Neural progenitor cell (in vitro differentiated cells): ENCODE measurements at regions not wholly inside any gene's neighbourhood (a gene's known extent, or its start where the extent isn't known, plus 50 kb on each side); places are given as distances from the start of the nearest gene placed in this dataset.

Experiments
- EZH2phosphoT487 ChIP-seq: fragments of 200-600 bp; sonication (generic); IDR thresholded peaks from 2 replicates; pipeline ENCODE4 v1.6.1; 2017; ENCODE audit warnings: antibody characterized with exemption
- TF ChIP-seq, protein P1 (sequence below): fragments of 200-600 bp; sonication (generic); IDR thresholded peaks from 2 replicates; pipeline ENCODE4 v1.5.1; 2017; ENCODE audit warnings: antibody characterized with exemption, mild to moderate bottlenecking

DNA sequence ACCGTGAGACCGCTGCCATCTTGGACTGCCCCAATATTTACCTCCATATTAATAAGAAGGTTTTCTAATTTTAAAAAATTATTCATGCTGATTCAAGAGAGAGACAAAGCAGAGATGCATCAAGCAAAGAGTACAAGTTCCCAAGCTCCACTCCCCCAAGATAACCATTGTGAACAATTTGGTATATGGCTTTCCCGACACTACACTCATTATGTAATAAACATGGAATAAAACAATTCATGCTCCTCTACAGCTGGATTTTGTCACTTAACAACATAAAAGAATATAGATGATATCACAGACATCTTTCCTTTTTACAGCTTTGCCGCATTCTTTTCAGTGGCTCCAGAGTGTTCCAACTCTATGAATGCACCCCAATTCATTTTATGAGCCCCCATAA is 307.6 kb downstream of the FGFR2 start:
- TF ChIP-seq, protein P1, sequence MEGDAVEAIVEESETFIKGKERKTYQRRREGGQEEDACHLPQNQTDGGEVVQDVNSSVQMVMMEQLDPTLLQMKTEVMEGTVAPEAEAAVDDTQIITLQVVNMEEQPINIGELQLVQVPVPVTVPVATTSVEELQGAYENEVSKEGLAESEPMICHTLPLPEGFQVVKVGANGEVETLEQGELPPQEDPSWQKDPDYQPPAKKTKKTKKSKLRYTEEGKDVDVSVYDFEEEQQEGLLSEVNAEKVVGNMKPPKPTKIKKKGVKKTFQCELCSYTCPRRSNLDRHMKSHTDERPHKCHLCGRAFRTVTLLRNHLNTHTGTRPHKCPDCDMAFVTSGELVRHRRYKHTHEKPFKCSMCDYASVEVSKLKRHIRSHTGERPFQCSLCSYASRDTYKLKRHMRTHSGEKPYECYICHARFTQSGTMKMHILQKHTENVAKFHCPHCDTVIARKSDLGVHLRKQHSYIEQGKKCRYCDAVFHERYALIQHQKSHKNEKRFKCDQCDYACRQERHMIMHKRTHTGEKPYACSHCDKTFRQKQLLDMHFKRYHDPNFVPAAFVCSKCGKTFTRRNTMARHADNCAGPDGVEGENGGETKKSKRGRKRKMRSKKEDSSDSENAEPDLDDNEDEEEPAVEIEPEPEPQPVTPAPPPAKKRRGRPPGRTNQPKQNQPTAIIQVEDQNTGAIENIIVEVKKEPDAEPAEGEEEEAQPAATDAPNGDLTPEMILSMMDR, result no peak
- TF ChIP-seq EZH2phosphoT487, result no peak
